ENCODE measurements at regions not wholly inside any gene's neighbourhood (a gene's known extent, or its start where the extent isn't known, plus 50 kb on each side); places are given as distances from the start of the nearest gene placed in this dataset.

DNA sequence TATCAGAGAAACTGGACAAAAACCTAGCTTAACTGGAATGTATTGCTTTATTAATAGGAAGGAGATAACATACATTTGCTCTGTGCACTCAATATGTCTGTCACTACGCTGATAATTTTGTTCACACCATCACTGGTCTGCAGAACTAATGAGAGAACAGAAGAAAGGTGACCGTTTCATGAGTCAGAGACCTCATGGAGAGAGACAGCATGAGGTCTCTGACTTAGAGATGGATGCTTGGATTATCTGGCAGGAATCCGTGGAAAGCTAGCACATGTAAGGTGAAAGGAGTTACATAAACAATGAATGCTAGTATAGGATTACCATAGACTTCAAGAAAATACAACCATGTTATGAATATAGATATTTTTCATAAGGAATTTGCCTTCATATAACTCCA lies 947.3 kb downstream of the IPMK start:
- Histone ChIP-seq H3K36me3 (replicated peaks; ENCODE audit: insufficient read depth, low read depth) (no peaks in the 10 kb centered on the region), H3K27me3 (no peaks in the 10 kb centered on the region), H2AFZ (no peak overlapping the region), H3K4me2 (no peak overlapping the region), H3K9me2 (replicated peaks; ENCODE audit: insufficient read depth) (no peaks in the 10 kb centered on the region), H3K9me3 (ENCODE audit: low read depth) (no peaks in the 10 kb centered on the region), H3K4me3 (no peak overlapping the region), H4K20me1 (ENCODE audit: insufficient read depth, poor library complexity, severe bottlenecking) (no peaks in the 10 kb centered on the region), H3K79me2 (no peaks in the 10 kb centered on the region), H3K27ac (no peak overlapping the region), H3K4me1 (ENCODE audit: insufficient read depth) (no peaks in the 10 kb centered on the region)
- TF ChIP-seq, protein P1, sequence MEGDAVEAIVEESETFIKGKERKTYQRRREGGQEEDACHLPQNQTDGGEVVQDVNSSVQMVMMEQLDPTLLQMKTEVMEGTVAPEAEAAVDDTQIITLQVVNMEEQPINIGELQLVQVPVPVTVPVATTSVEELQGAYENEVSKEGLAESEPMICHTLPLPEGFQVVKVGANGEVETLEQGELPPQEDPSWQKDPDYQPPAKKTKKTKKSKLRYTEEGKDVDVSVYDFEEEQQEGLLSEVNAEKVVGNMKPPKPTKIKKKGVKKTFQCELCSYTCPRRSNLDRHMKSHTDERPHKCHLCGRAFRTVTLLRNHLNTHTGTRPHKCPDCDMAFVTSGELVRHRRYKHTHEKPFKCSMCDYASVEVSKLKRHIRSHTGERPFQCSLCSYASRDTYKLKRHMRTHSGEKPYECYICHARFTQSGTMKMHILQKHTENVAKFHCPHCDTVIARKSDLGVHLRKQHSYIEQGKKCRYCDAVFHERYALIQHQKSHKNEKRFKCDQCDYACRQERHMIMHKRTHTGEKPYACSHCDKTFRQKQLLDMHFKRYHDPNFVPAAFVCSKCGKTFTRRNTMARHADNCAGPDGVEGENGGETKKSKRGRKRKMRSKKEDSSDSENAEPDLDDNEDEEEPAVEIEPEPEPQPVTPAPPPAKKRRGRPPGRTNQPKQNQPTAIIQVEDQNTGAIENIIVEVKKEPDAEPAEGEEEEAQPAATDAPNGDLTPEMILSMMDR (IDR thresholded peaks at IDR 0.05; ENCODE audit: poor library complexity) = no peak
- TF ChIP-seq EZH2phosphoT487 (IDR thresholded peaks at IDR 0.05; ENCODE audit: low read depth, severe bottlenecking, unreplicated experiment) (no peak), EZH2 (IDR thresholded peaks at IDR 0.05; ENCODE audit: borderline replicate concordance) (no peak)
- 76% methylated on average over 3 of the region's 3 CpGs for WGBS (ENCODE audit: low lambda C conversion rate, missing lambda C conversion rate)
- DNase-seq (ENCODE audit: low spot score) = no peak

DNA sequence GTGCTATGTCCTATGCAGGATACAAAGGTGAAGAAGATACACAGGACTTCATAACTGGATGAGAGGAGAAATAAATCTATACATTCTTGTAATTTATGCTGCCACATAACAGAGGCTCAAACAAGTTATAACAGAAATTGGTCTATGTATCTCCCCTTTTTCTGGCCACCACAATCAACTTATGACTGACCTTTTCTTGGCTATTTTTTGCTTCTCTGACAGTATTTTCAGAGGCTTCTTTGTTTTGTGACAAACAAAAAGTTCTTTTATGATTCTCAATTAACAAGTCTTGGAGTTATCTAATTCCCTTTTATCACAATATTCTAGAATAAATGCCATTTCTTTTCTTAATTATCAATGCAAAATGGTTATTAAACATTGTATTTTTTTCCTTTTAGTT lies 953.0 kb upstream of the ZWINT start:
- no peak overlapping the region for H3K27ac ChIP-seq

DNA sequence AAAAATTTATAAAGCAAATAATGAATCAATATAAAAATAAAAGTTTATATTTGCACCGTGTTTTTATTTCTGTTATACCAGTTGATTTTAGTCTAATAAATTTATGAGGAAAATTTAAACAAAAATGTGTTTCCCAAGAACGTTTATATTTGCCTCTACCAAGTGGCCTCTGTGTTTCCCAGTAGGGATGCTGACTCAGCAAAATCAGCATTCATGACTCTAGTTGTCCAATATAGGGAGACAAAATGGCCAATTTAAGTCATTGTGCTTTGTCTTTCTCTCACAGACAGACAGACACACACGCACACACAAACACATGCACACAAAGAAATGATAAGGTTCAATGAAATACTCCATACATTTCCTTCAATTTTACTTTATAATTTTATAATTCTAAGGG lies 942.5 kb upstream of the ZWINT start:
- H2AFZ ChIP-seq = no peak overlapping the region
- TF ChIP-seq EZH2 (IDR thresholded peaks at IDR 0.05; ENCODE audit: borderline replicate concordance) (no peak), EZH2phosphoT487 (IDR thresholded peaks at IDR 0.05; ENCODE audit: low read depth, severe bottlenecking, unreplicated experiment) (no peak)
- TF ChIP-seq, protein P1 (IDR thresholded peaks at IDR 0.05; ENCODE audit: poor library complexity) = no peak
- H3K4me3 ChIP-seq = no peak overlapping the region
- no peaks in the 10 kb centered on the region for H3K79me2 ChIP-seq
- no peaks in the 10 kb centered on the region for H3K4me1 ChIP-seq (ENCODE audit: insufficient read depth)
- no peaks in the 10 kb centered on the region for H3K9me2 ChIP-seq (replicated peaks; ENCODE audit: insufficient read depth)
- H4K20me1 ChIP-seq (ENCODE audit: insufficient read depth, poor library complexity, severe bottlenecking) = no peaks in the 10 kb centered on the region
- WGBS (ENCODE audit: low lambda C conversion rate, missing lambda C conversion rate) = 80% methylated on average over 3 of the region's 3 CpGs
- DNase-seq (ENCODE audit: low spot score) = no peak
- H3K27ac ChIP-seq = no peak overlapping the region
- H3K4me2 ChIP-seq = no peak overlapping the region
- no peaks in the 10 kb centered on the region for H3K9me3 ChIP-seq (ENCODE audit: low read depth)
- no peaks in the 10 kb centered on the region for H3K36me3 ChIP-seq (replicated peaks; ENCODE audit: insufficient read depth, low read depth)
- H3K27me3 ChIP-seq = no peaks in the 10 kb centered on the region

More for the DNA sequence above, 953.0 kb upstream of the ZWINT start:
- TF ChIP-seq EZH2phosphoT487 (IDR thresholded peaks at IDR 0.05; ENCODE audit: low read depth, severe bottlenecking, unreplicated experiment) = no peak
- TF ChIP-seq, protein P1 (IDR thresholded peaks at IDR 0.05; ENCODE audit: poor library complexity) = no peak
- TF ChIP-seq EZH2 (IDR thresholded peaks at IDR 0.05; ENCODE audit: borderline replicate concordance) = no peak
- Histone ChIP-seq H3K27me3 (no peaks in the 10 kb centered on the region), H3K9me2 (replicated peaks; ENCODE audit: insufficient read depth) (no peaks in the 10 kb centered on the region), H3K9me3 (ENCODE audit: low read depth) (no peaks in the 10 kb centered on the region), H3K4me2 (no peak overlapping the region), H3K4me1 (ENCODE audit: insufficient read depth) (no peaks in the 10 kb centered on the region), H4K20me1 (ENCODE audit: insufficient read depth, poor library complexity, severe bottlenecking) (no peaks in the 10 kb centered on the region), H3K79me2 (no peaks in the 10 kb centered on the region), H2AFZ (no peak overlapping the region), H3K36me3 (replicated peaks; ENCODE audit: insufficient read depth, low read depth) (no peaks in the 10 kb centered on the region), H3K4me3 (no peak overlapping the region)
- DNase-seq (ENCODE audit: low spot score) = no peak

DNA sequence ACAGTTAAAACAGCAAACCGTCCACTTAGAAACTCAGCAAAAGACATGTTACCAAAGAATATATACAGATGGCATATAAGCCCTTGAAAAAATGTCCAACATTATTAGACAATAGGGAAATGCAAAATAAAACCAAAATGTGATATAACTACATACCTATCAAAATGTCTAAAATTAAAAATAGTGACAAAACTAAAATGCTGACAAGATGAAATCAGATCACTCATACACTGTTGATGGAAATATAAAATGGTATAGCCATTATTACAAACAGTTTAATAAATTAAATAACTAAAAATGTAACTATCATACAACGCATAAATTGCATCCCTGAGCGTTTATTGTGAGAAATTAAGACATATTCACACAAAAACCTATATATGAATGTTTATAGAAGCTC lies 939.7 kb upstream of the ZWINT start:
- DNase-seq (ENCODE audit: low spot score) = no peak
- Histone ChIP-seq H3K4me2 (no peak overlapping the region), H4K20me1 (ENCODE audit: insufficient read depth, poor library complexity, severe bottlenecking) (no peaks in the 10 kb centered on the region), H3K9me2 (replicated peaks; ENCODE audit: insufficient read depth) (no peaks in the 10 kb centered on the region), H3K4me3 (no peak overlapping the region), H3K9me3 (ENCODE audit: low read depth) (no peaks in the 10 kb centered on the region), H3K27me3 (no peaks in the 10 kb centered on the region), H3K36me3 (replicated peaks; ENCODE audit: insufficient read depth, low read depth) (no peaks in the 10 kb centered on the region), H2AFZ (no peak overlapping the region), H3K79me2 (no peaks in the 10 kb centered on the region), H3K27ac (no peak overlapping the region), H3K4me1 (ENCODE audit: insufficient read depth) (no peaks in the 10 kb centered on the region)
- 93% methylated on average over 3 of the region's 3 CpGs for WGBS (ENCODE audit: low lambda C conversion rate, missing lambda C conversion rate)
- TF ChIP-seq, protein P1 (IDR thresholded peaks at IDR 0.05; ENCODE audit: poor library complexity) = no peak
- TF ChIP-seq EZH2phosphoT487 (IDR thresholded peaks at IDR 0.05; ENCODE audit: low read depth, severe bottlenecking, unreplicated experiment) = no peak
- no peak for TF ChIP-seq EZH2 (IDR thresholded peaks at IDR 0.05; ENCODE audit: borderline replicate concordance)

Data from hepatocyte (in vitro differentiated cells).